Upper lobe of left lung (tissue), 4 donors: ENCODE measurements at regions not wholly inside any gene's neighbourhood (a gene's known extent, or its start where the extent isn't known, plus 50 kb on each side); places are given as distances from the start of the nearest gene placed in this dataset.

Experiments used
- CTCF ChIP-seq, 6 experiments: fragments of 450-650 bp in 4 of 6; fragments of 200-600 bp in 2 of 6; sonication (generic) in 2 of 6; IDR thresholded peaks; one replicate each; pipeline ENCODE4 v1.5.1; 2016 to 2019; ENCODE audit warnings: antibody characterized with exemption in 6 of 6
- POLR2A ChIP-seq, 4 donors: fragments of 450-650 bp; IDR thresholded peaks; one replicate each; pipeline ENCODE4 v1.5.1; 2016 to 2017; ENCODE audit warnings: antibody characterized with exemption in 4 of 4, mild to moderate bottlenecking in 2 of 4

- no peak for TF ChIP-seq CTCF (IDR thresholded peaks at IDR 0.05)
- no peak for TF ChIP-seq POLR2A (IDR thresholded peaks at IDR 0.05)
Observed at GRCh38 chr14:34310724-34311123, 151.3 kb downstream of the SPTSSA start.
